ENCODE measurements at regions not wholly inside any gene's neighbourhood (a gene's known extent, or its start where the extent isn't known, plus 50 kb on each side); places are given as distances from the start of the nearest gene placed in this dataset.

DNA sequence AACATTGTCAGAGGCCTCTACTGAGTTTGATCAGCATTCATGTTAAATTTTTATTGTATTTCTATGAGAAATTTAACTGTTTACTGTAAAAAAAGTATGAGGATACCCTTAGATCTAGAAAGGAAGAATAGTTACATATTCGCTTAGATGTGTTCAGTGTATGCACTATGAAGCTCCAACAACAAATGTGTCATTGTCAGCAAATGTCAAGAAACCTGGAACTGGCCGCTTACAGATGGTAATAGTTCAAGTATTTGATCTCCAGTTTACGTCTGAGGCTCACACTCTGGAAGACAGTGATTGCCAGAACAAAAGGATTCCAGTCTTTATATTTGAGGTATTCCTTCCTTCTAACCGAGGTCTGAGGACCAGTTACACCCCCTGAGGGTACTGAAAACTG is 921.2 kb upstream of the LRRTM1 start:
- Histone ChIP-seq H4K20me1 (ENCODE audit: low read length) (no peaks in the 10 kb centered on the region), H3K27ac (ENCODE audit: low read length) (no peak overlapping the region), H3K4me2 (ENCODE audit: low read length) (no peak overlapping the region), H3K36me3 (ENCODE audit: low read depth, low read length) (no peaks in the 10 kb centered on the region), H3K4me1 (ENCODE audit: insufficient read depth, low read length) (no peaks in the 10 kb centered on the region), H3K9me3 (ENCODE audit: low read length) (no peaks in the 10 kb centered on the region), H3K27me3 (ENCODE audit: low read length) (no peaks in the 10 kb centered on the region), H3K9me2 (replicated peaks; ENCODE audit: low read length) (no peaks in the 10 kb centered on the region), H3K9ac (ENCODE audit: low read length) (no peak overlapping the region), H3K4me3 (ENCODE audit: low read length) (no peak overlapping the region), H3K79me2 (ENCODE audit: low read length) (no peaks in the 10 kb centered on the region), H3F3A (ENCODE audit: low read length, unreplicated experiment) (no peaks in the 10 kb centered on the region), H2AFZ (ENCODE audit: low read length) (no peak overlapping the region)
- intact Hi-C loops (cut with micrococcal nuclease): no loop called here
- TF ChIP-seq EZH2 (IDR thresholded peaks at IDR 0.05; ENCODE audit: low read length, unreplicated experiment) (no peak), EZH2phosphoT487 (IDR thresholded peaks at IDR 0.05; ENCODE audit: borderline replicate concordance, low read length) (no peak), CTCF (conservative IDR thresholded peaks at IDR 0.05; ENCODE audit: low read depth, low read length) (no peak)
- DNase-seq: no peak
- ChIA-PET POLR2A (ENCODE audit: unreplicated experiment) (no interaction called here), CTCF (no interaction called here)
- BruUV-seq (replicated peaks): no TSS peak
- no peak for ATAC-seq

- Histone ChIP-seq H3K36me3 (ENCODE audit: low read depth, low read length) (no peaks in the 10 kb centered on the region), H3K4me1 (ENCODE audit: insufficient read depth, low read length) (no peaks in the 10 kb centered on the region), H3K27ac (ENCODE audit: low read length) (no peak overlapping the region), H3F3A (ENCODE audit: low read length, unreplicated experiment) (no peaks in the 10 kb centered on the region), H3K9me2 (replicated peaks; ENCODE audit: low read length) (no peaks in the 10 kb centered on the region), H4K20me1 (ENCODE audit: low read length) (no peaks in the 10 kb centered on the region), H3K9me3 (ENCODE audit: low read length) (no peaks in the 10 kb centered on the region), H2AFZ (ENCODE audit: low read length) (no peak overlapping the region), H3K9ac (ENCODE audit: low read length) (no peak overlapping the region), H3K27me3 (ENCODE audit: low read length) (no peaks in the 10 kb centered on the region), H3K4me3 (ENCODE audit: low read length) (no peak overlapping the region), H3K79me2 (ENCODE audit: low read length) (no peaks in the 10 kb centered on the region), H3K4me2 (ENCODE audit: low read length) (no peak overlapping the region)
- no peak for DNase-seq
- no peak for ATAC-seq
- TF ChIP-seq EZH2 (IDR thresholded peaks at IDR 0.05; ENCODE audit: low read length, unreplicated experiment): no peak
- no peak for TF ChIP-seq CTCF (conservative IDR thresholded peaks at IDR 0.05; ENCODE audit: low read depth, low read length)
- TF ChIP-seq EZH2phosphoT487 (IDR thresholded peaks at IDR 0.05; ENCODE audit: borderline replicate concordance, low read length): no peak
- intact Hi-C loops (cut with micrococcal nuclease): no loop called here
- no TSS peak for BruUV-seq (replicated peaks)
- ChIA-PET POLR2A (ENCODE audit: unreplicated experiment) (no interaction called here), CTCF (no interaction called here)
Observed at GRCh38 chr2:81213598-81213997, 909.0 kb upstream of the LRRTM1 start.

- CTCF ChIA-PET: no interaction called here
- Histone ChIP-seq H3K4me3 (ENCODE audit: low read length) (no peak overlapping the region), H3K36me3 (ENCODE audit: low read depth, low read length) (no peaks in the 10 kb centered on the region), H3K9ac (ENCODE audit: low read length) (no peak overlapping the region), H3K9me3 (ENCODE audit: low read length) (no peaks in the 10 kb centered on the region), H3K9me2 (replicated peaks; ENCODE audit: low read length) (no peaks in the 10 kb centered on the region), H4K20me1 (ENCODE audit: low read length) (no peaks in the 10 kb centered on the region), H3K4me2 (ENCODE audit: low read length) (no peak overlapping the region), H3F3A (ENCODE audit: low read length, unreplicated experiment) (no peaks in the 10 kb centered on the region), H3K4me1 (ENCODE audit: insufficient read depth, low read length) (peaks cover 4% of the 10 kb centered on the region; the same call in 1 of the 2 replicates), H3K27me3 (ENCODE audit: low read length) (no peaks in the 10 kb centered on the region), H3K27ac (ENCODE audit: low read length) (no peak overlapping the region), H2AFZ (ENCODE audit: low read length) (peak overlapping the region; percentile 45; the same call in 1 of the 2 replicates), H3K79me2 (ENCODE audit: low read length) (no peaks in the 10 kb centered on the region)
- BruUV-seq (replicated peaks): no TSS peak
- TF ChIP-seq EZH2 (IDR thresholded peaks at IDR 0.05; ENCODE audit: low read length, unreplicated experiment): no peak
- no peak for TF ChIP-seq EZH2phosphoT487 (IDR thresholded peaks at IDR 0.05; ENCODE audit: borderline replicate concordance, low read length)
- no peak for TF ChIP-seq CTCF (conservative IDR thresholded peaks at IDR 0.05; ENCODE audit: low read depth, low read length)
- DNase-seq (peak; percentile 60), ATAC-seq (peak; percentile 69; the same call in 1 of the 2 replicates)
- POLR2A ChIA-PET (ENCODE audit: unreplicated experiment): no interaction called here
- intact Hi-C loops (cut with micrococcal nuclease): no loop called here
Observed at GRCh38 chr2:81206216-81206615, 901.7 kb upstream of the LRRTM1 start.
